ENCODE measurements at regions not wholly inside any gene's neighbourhood (a gene's known extent, or its start where the extent isn't known, plus 50 kb on each side); places are given as distances from the start of the nearest gene placed in this dataset.

DNA sequence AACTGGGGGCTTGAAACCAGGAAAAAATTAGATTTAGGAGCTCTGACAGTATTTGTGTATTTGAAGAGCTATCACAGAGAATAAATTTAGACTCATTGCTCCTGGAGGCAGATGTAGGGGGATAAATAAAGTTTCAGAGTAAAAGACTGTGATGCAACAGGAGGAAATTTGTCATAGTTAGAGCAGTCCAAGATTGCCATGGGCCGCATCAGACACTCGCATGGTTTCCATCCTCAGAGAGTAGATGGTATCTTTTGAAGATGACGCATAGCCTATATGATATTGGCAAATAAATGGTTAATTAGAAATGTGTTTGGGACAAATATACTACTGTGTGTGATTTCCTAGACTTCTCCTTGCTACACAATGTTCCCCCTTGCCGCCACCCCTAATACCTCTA lies 170.5 kb downstream of the FTCDNL1 start:
- no peak overlapping the region for H3K4me3 ChIP-seq (ENCODE audit: low read depth, low read length)
- no peak for DNase-seq (ENCODE audit: low read depth)
- TF ChIP-seq CTCF (conservative IDR thresholded peaks at IDR 0.05; ENCODE audit: low read depth, low read length): no peak

DNA sequence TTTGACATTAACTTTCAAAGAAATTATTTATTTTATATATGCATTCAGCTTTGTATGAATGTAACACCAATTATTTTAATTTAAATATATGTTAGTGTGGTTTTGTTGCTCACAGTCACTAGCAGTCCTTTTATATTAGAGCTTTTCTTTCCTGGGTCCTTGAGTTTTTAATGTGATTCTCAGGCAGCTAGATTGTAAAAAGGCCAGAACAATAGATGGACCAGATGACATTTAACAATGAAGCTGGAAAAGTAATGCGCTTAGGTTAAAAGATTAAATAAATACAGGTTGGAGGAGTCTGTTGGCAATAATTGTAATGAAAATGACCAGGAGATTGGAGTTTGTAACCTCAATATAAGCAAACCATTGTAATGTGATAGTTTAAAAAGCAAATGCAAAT lies 171.1 kb downstream of the FTCDNL1 start:
- no peak for DNase-seq (ENCODE audit: low read depth)
- no peak overlapping the region for H3K4me3 ChIP-seq (ENCODE audit: low read depth, low read length)
- TF ChIP-seq CTCF (conservative IDR thresholded peaks at IDR 0.05; ENCODE audit: low read depth, low read length): no peak

DNA sequence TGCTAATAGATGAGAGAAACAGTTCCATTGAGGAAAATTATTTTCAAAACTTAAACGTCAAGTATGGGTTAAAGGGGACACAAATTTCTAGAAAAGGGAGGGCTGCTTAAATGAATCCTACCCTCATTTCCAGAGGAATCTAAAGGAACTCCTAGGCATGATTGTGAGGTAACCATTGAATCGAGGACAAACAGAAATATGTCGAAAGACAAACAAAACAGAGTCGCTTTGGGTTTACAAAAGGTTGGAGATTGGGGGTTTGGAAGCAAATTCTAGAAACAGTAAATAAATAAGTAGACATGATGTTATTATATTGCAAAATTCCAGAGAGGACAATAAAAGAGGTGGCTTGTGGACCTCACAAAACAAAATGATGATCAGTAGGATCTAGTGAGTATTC lies 173.1 kb downstream of the FTCDNL1 start:
- TF ChIP-seq CTCF (conservative IDR thresholded peaks at IDR 0.05; ENCODE audit: low read depth, low read length): no peak
- DNase-seq (ENCODE audit: low read depth): no peak

GRCh38 chr2:199668645-199669044 lies 182.3 kb downstream of the FTCDNL1 start:
- H3K4me3 ChIP-seq (ENCODE audit: low read depth, low read length): no peak overlapping the region
- TF ChIP-seq CTCF (conservative IDR thresholded peaks at IDR 0.05; ENCODE audit: low read depth, low read length): no peak
- DNase-seq (ENCODE audit: low read depth): no peak

More for the DNA sequence above, 173.1 kb downstream of the FTCDNL1 start:
- H3K4me3 ChIP-seq (ENCODE audit: low read depth, low read length): no peak overlapping the region

DNA sequence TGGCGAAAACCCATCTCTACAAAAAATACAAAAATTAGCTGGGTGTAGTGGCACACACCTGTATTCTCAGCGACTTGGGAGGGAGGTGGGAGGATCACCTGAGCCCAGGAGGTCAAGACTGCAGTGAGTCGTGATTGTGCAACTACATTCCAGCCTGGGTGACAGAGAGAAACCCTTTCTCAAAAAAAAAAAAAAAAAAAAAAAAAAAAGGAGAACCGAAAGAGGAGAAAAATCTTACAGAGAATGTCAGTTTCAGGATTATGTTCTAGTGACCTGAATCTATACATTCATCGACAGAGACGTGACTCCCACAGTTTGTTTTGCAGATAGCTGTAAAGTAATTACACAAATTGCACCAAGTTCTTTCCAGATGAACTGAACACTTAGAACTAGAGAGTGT lies 187.8 kb downstream of the FTCDNL1 start:
- no peak for DNase-seq (ENCODE audit: low read depth)
- TF ChIP-seq CTCF (conservative IDR thresholded peaks at IDR 0.05; ENCODE audit: low read depth, low read length): no peak
- no peak overlapping the region for H3K4me3 ChIP-seq (ENCODE audit: low read depth, low read length)

GRCh38 chr2:199662255-199662654 lies 188.7 kb downstream of the FTCDNL1 start:
- H3K4me3 ChIP-seq (ENCODE audit: low read depth, low read length): no peak overlapping the region
- DNase-seq (ENCODE audit: low read depth): no peak

More at GRCh38 chr2:199662255-199662654, 188.7 kb downstream of the FTCDNL1 start:
- no peak for TF ChIP-seq CTCF (conservative IDR thresholded peaks at IDR 0.05; ENCODE audit: low read depth, low read length)
